ENCODE measurements at regions not wholly inside any gene's neighbourhood (a gene's known extent, or its start where the extent isn't known, plus 50 kb on each side); places are given as distances from the start of the nearest gene placed in this dataset.

- Histone ChIP-seq H3K36me3 (ENCODE audit: insufficient read depth, low read length) (no peaks in the 10 kb centered on the region), H3K4me2 (ENCODE audit: low read length) (no peak overlapping the region), H3K9ac (ENCODE audit: low read length) (no peak overlapping the region), H4K20me1 (ENCODE audit: insufficient read depth) (no peaks in the 10 kb centered on the region), H3K4me3 (ENCODE audit: low read length) (no peak overlapping the region), H3K27me3 (ENCODE audit: insufficient read depth, low read depth, low read length) (no peaks in the 10 kb centered on the region), H3K27ac (ENCODE audit: low read length) (no peak overlapping the region), H3F3A (ENCODE audit: insufficient read depth, low read length, poor library complexity, severe bottlenecking) (no peaks in the 10 kb centered on the region), H3K9me3 (ENCODE audit: low read length) (no peaks in the 10 kb centered on the region), H3K9me2 (ENCODE audit: insufficient read depth, low read length) (no peaks in the 10 kb centered on the region), H3K79me2 (replicated peaks; ENCODE audit: insufficient read depth, low read length) (no peaks in the 10 kb centered on the region), H2AFZ (ENCODE audit: low read depth, low read length) (no peak overlapping the region)
- TF ChIP-seq MXI1 (conservative IDR thresholded peaks at IDR 0.05; ENCODE audit: poor library complexity, severe bottlenecking) (no peak), EP300 (conservative IDR thresholded peaks at IDR 0.05; ENCODE audit: poor library complexity, severe bottlenecking) (no peak), SMC3 (conservative IDR thresholded peaks at IDR 0.05; ENCODE audit: poor library complexity) (no peak), REST (IDR thresholded peaks at IDR 0.05; ENCODE audit: borderline replicate concordance) (no peak), TAF1 (IDR thresholded peaks at IDR 0.05; ENCODE audit: low read depth) (no peak), EZH2 (IDR thresholded peaks at IDR 0.05; ENCODE audit: borderline replicate concordance, insufficient read depth, low read length, poor library complexity, severe bottlenecking) (no peak), RAD21 (conservative IDR thresholded peaks at IDR 0.05) (no peak), CTCF (IDR thresholded peaks at IDR 0.05; ENCODE audit: poor library complexity, severe bottlenecking) (no peak)
These were observed 717.9 kb upstream of the ALCAM start for GRCh38 chr3:104648823-104649222.

- Histone ChIP-seq H3K4me2 (ENCODE audit: low read length) (no peak overlapping the region), H2AFZ (ENCODE audit: low read depth, low read length) (no peak overlapping the region), H3K79me2 (replicated peaks; ENCODE audit: insufficient read depth, low read length) (no peaks in the 10 kb centered on the region), H3K9ac (ENCODE audit: low read length) (no peak overlapping the region), H3K36me3 (ENCODE audit: insufficient read depth, low read length) (no peaks in the 10 kb centered on the region), H3K27me3 (ENCODE audit: insufficient read depth, low read depth, low read length) (no peaks in the 10 kb centered on the region), H3K4me3 (ENCODE audit: low read length) (no peak overlapping the region), H3F3A (ENCODE audit: insufficient read depth, low read length, poor library complexity, severe bottlenecking) (no peaks in the 10 kb centered on the region), H4K20me1 (ENCODE audit: insufficient read depth) (no peaks in the 10 kb centered on the region), H3K9me3 (ENCODE audit: low read length) (no peaks in the 10 kb centered on the region), H3K27ac (ENCODE audit: low read length) (no peak overlapping the region), H3K9me2 (ENCODE audit: insufficient read depth, low read length) (no peaks in the 10 kb centered on the region)
- peak; percentile 88 for TF ChIP-seq POLR2AphosphoS5 (IDR thresholded peaks at IDR 0.05)
- TF ChIP-seq REST (IDR thresholded peaks at IDR 0.05; ENCODE audit: borderline replicate concordance) = peak; percentile 86
- peak; percentile 24 for TF ChIP-seq SMC3 (conservative IDR thresholded peaks at IDR 0.05; ENCODE audit: poor library complexity)
- no peak for TF ChIP-seq EZH2 (IDR thresholded peaks at IDR 0.05; ENCODE audit: borderline replicate concordance, insufficient read depth, low read length, poor library complexity, severe bottlenecking)
- TF ChIP-seq CTCF (IDR thresholded peaks at IDR 0.05; ENCODE audit: poor library complexity, severe bottlenecking) = no peak
- peak; percentile 81 for TF ChIP-seq EP300 (conservative IDR thresholded peaks at IDR 0.05; ENCODE audit: poor library complexity, severe bottlenecking)
- TF ChIP-seq RAD21 (conservative IDR thresholded peaks at IDR 0.05) = peak; percentile 30
These were observed 697.6 kb upstream of the ALCAM start for GRCh38 chr3:104669083-104669482.
